OCI-LY1 (cell line): ENCODE measurements at regions not wholly inside any gene's neighbourhood (a gene's known extent, or its start where the extent isn't known, plus 50 kb on each side); places are given as distances from the start of the nearest gene placed in this dataset.

ENCODE experiments used
- H2AFZ ChIP-seq: fragments of 200-600 bp; sonication (generic), shearing (Covaris generic); 2 replicates; pipeline ENCODE4 v1.6.0; 2014; ENCODE audit warnings: antibody characterized with exemption, mild to moderate bottlenecking, low read length
- H3F3A ChIP-seq: fragments of 200-600 bp; sonication (generic), shearing (Covaris generic); 2 replicates; pipeline ENCODE4 v1.6.0; 2014; ENCODE audit warnings: mild to moderate bottlenecking, antibody characterized with exemption, low read length, moderate library complexity; ENCODE audit not compliant: insufficient read depth
- H3K27ac ChIP-seq: fragments of 200-600 bp; sonication (generic); 2 replicates; pipeline ENCODE4 v1.5.1; 2014; ENCODE audit warnings: low read length, mixed run types, mild to moderate bottlenecking, low read depth; ENCODE audit not compliant: poor library complexity, severe bottlenecking
- H3K27me3 ChIP-seq: fragments of 200-600 bp; sonication (generic); 2 replicates; pipeline ENCODE4 v1.6.0; 2014; ENCODE audit warnings: antibody characterized with exemption, mild to moderate bottlenecking, low read length, moderate library complexity; ENCODE audit not compliant: insufficient read depth
- H3K36me3 ChIP-seq: fragments of 200-600 bp; sonication (generic); 2 replicates; pipeline ENCODE4 v1.6.1; 2014; ENCODE audit warnings: mild to moderate bottlenecking, antibody characterized with exemption, low read length, moderate library complexity, mixed read lengths; ENCODE audit not compliant: insufficient read depth
- H3K4me1 ChIP-seq: fragments of 200-600 bp; sonication (generic); 2 replicates; pipeline ENCODE4 v1.5.1; 2014; ENCODE audit warnings: mild to moderate bottlenecking, low read length, moderate library complexity; ENCODE audit not compliant: insufficient read depth, severe bottlenecking
- H3K4me2 ChIP-seq: fragments of 200-600 bp; sonication (generic), shearing (Covaris generic); 2 replicates; pipeline ENCODE4 v1.6.1; 2014; ENCODE audit warnings: low read length
- H3K4me3 ChIP-seq: fragments of 200-600 bp; sonication (generic); 2 replicates; pipeline ENCODE4 v1.5.1; 2014; ENCODE audit warnings: low read length, low read depth, mild to moderate bottlenecking, mixed read lengths; ENCODE audit not compliant: poor library complexity, severe bottlenecking
- H3K79me2 ChIP-seq: fragments of 200-600 bp; shearing (Covaris generic); 2 replicates; pipeline ENCODE4 v1.6.1; 2016; ENCODE audit warnings: mixed run types, low read length, mixed read lengths; ENCODE audit not compliant: insufficient read depth
- H3K9ac ChIP-seq: fragments of 200-600 bp; sonication (generic), shearing (Covaris generic); 2 replicates; pipeline ENCODE4 v1.6.1; 2014; ENCODE audit warnings: mild to moderate bottlenecking, low read length, mixed read lengths
- H3K9me2 ChIP-seq: fragments of 200-600 bp; sonication (generic), shearing (Covaris generic); 2 replicates; pipeline ENCODE4 v1.6.1; 2014; ENCODE audit warnings: low read depth, mild to moderate bottlenecking, low read length, mixed read lengths
- H3K9me3 ChIP-seq: fragments of 200-600 bp; shearing (Covaris generic); 2 replicates; pipeline ENCODE4 v1.6.1; 2014; ENCODE audit warnings: low read length, mixed read lengths
- H4K20me1 ChIP-seq: fragments of 200-600 bp; sonication (generic), shearing (Covaris generic); 2 replicates; pipeline ENCODE4 v1.6.0; 2016; ENCODE audit warnings: mild to moderate bottlenecking, low read length; ENCODE audit not compliant: insufficient read depth
- EZH2 ChIP-seq: fragments of 200-600 bp; sonication (generic), shearing (Covaris generic); IDR thresholded peaks from 2 replicates; pipeline ENCODE4 v1.8.0; 2017; ENCODE audit warnings: borderline replicate concordance, mixed run types, mild to moderate bottlenecking, antibody characterized with exemption, low read length, moderate library complexity, mixed read lengths
- TF ChIP-seq, protein P1 (sequence below): fragments of 200-600 bp; sonication (generic), shearing (Covaris generic); IDR thresholded peaks from 2 replicates; pipeline ENCODE4 v1.5.1; 2017; ENCODE audit warnings: mild to moderate bottlenecking, antibody characterized with exemption, low read length, moderate library complexity, mixed read lengths

DNA sequence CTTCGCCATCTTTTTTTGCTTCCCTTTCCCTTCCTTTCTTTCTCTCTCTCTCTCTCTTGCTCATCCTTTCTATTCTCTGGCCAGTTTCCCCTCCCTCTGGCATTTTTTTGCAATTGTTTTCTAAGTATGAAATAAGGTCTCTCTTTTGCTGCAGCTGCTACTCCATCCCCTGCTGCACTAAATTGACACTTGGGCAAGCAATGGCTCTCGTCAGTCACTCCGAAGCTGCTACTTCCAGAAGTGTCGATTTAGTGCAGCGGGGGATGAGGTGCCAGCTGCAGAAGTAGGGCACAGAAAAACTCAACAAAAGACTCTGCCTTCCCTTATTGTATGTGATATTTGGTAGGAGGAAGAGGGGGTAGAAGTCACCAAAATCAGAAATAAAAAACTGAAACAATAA, 642.3 kb downstream of the RWDD3 start:
- H3F3A ChIP-seq = no peaks in the 10 kb centered on the region
- TF ChIP-seq, protein P1, sequence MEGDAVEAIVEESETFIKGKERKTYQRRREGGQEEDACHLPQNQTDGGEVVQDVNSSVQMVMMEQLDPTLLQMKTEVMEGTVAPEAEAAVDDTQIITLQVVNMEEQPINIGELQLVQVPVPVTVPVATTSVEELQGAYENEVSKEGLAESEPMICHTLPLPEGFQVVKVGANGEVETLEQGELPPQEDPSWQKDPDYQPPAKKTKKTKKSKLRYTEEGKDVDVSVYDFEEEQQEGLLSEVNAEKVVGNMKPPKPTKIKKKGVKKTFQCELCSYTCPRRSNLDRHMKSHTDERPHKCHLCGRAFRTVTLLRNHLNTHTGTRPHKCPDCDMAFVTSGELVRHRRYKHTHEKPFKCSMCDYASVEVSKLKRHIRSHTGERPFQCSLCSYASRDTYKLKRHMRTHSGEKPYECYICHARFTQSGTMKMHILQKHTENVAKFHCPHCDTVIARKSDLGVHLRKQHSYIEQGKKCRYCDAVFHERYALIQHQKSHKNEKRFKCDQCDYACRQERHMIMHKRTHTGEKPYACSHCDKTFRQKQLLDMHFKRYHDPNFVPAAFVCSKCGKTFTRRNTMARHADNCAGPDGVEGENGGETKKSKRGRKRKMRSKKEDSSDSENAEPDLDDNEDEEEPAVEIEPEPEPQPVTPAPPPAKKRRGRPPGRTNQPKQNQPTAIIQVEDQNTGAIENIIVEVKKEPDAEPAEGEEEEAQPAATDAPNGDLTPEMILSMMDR = no peak
- TF ChIP-seq EZH2 = no peak
- H2AFZ ChIP-seq = no peak overlapping the region
- H3K4me2 ChIP-seq = no peak overlapping the region
- no peaks in the 10 kb centered on the region for H4K20me1 ChIP-seq
- H3K4me1 ChIP-seq = no peaks in the 10 kb centered on the region
- no peak overlapping the region for H3K9ac ChIP-seq
- H3K36me3 ChIP-seq = no peaks in the 10 kb centered on the region
- no peaks in the 10 kb centered on the region for H3K9me3 ChIP-seq
- no peaks in the 10 kb centered on the region for H3K79me2 ChIP-seq
- H3K9me2 ChIP-seq = no peaks in the 10 kb centered on the region
- no peak overlapping the region for H3K4me3 ChIP-seq
- H3K27me3 ChIP-seq = no peaks in the 10 kb centered on the region
- H3K27ac ChIP-seq = no peak overlapping the region

DNA sequence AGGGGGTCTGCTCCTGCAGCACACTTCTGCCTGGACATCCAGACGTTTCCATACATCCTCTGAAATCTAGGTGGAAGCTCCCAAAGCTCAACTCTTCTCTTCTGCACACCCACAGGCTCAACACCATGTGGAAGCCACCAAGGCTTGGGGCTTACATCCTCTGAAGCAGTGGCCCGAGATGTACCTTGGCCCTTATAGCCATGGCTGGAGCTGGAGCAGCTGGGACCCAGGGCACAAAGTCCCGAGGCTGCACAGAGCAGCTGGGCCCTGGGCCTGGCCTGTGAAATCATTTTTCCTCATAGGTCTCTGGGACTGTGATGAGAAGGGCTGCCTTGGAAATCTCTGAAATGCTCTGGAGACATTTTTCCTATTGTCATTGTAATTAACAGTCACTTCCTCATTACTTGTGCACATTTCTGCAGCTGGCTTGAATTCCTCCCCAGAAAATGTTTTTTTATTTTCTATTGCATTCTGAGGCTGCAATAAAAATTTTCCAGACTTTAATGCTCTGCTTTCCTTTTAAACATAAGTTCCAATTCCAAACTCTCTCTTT, 645.6 kb downstream of the RWDD3 start:
- Histone ChIP-seq H3K4me2 (no peak overlapping the region), H3F3A (no peaks in the 10 kb centered on the region), H3K36me3 (no peaks in the 10 kb centered on the region), H3K9ac (no peak overlapping the region), H3K27me3 (no peaks in the 10 kb centered on the region), H3K79me2 (no peaks in the 10 kb centered on the region), H3K4me1 (no peaks in the 10 kb centered on the region), H4K20me1 (no peaks in the 10 kb centered on the region), H2AFZ (no peak overlapping the region), H3K4me3 (no peak overlapping the region), H3K27ac (no peak overlapping the region), H3K9me2 (no peaks in the 10 kb centered on the region), H3K9me3 (no peaks in the 10 kb centered on the region)
- TF ChIP-seq, protein P1 = no peak
- no peak for TF ChIP-seq EZH2

DNA sequence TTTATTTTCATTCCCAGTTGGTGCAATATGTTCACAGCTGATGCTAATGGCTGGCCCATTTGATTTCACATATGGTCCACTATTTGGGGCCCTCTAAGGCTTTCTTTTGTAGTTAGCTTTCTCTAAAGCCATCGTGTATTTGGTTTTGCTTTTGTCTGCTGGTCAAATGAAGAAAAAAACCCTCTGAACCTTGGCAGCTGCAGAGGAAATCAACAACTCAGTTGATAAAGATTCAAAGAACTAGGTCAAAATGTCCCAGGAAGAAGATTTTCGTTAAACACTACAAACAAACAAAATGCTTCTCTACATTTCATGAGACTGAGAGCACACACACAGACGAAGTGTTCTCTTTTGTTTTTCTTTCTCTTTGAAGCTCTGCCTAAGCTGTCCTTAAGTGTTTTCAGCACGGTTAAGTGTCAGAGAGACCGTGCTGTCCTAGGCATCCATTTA, 655.0 kb downstream of the RWDD3 start:
- H3K4me2 ChIP-seq = no peak overlapping the region

More for the DNA sequence above, 655.0 kb downstream of the RWDD3 start:
- Histone ChIP-seq H3K27me3 (no peaks in the 10 kb centered on the region), H3K79me2 (no peaks in the 10 kb centered on the region), H3K27ac (no peak overlapping the region), H4K20me1 (no peaks in the 10 kb centered on the region), H3K9me2 (no peaks in the 10 kb centered on the region), H3K36me3 (no peaks in the 10 kb centered on the region), H3F3A (no peaks in the 10 kb centered on the region), H3K4me3 (no peak overlapping the region), H2AFZ (no peak overlapping the region), H3K9ac (no peak overlapping the region), H3K9me3 (no peaks in the 10 kb centered on the region), H3K4me1 (no peaks in the 10 kb centered on the region)
- TF ChIP-seq EZH2 = no peak
- TF ChIP-seq, protein P1 = no peak
